NCI-H748 treated with DMSO at 0.1 percent for 48 hours (cell line): ENCODE measurements at regions not wholly inside any gene's neighbourhood (a gene's known extent, or its start where the extent isn't known, plus 50 kb on each side); places are given as distances from the start of the nearest gene placed in this dataset.

Experiments
- DNase-seq: peaks from one replicate; lab custom pipeline; 2025; lab: John Stamatoyannopoulos, UW

- DNase-seq = no peak
Observed at GRCh38 chr4:189385579-189385978, 555.1 kb upstream of the FRG1 start.

- DNase-seq = no peak
Observed at GRCh38 chr4:189396435-189396834, 544.2 kb upstream of the FRG1 start.

GRCh38 chr4:189404271-189404670 lies 536.4 kb upstream of the FRG1 start:
- DNase-seq = no peak

DNA sequence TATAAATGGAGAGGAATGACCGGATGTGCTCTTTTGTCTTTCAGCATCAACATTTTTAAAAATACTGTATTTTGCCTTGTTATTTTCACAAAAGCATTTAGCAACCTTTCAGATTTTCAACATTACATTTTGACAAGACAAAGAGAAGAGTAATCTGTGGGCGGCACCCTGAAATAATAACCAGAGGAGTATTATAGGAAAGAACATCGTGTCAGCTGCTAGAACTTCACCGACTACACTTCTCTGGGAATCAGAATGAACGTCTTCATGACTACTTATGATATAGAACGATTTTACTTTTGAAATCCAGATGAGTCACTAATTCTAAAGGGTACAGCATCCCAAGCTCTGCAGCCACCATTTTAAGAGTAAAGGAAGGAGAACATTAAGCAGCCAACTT lies 531.5 kb upstream of the FRG1 start:
- no peak for DNase-seq

DNA sequence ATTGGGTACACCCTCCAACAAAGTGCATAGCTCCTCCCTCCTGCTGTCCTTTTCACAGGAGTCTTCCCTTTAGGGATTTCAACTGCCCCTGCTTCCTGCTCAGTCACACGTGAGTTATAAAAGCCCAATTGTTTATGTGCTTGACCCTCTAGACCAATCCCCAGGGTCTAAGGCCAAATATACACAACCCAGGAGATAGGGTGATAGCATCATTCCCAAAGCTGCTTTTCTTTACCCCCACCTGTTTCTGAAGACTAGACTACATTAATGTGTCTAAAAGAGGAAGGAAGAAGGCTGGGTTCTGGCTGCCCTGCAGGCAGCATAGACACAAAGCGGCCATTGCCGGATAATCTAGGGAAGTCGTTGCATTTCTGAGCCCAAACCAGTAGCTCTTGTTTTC lies 526.7 kb upstream of the FRG1 start:
- no peak for DNase-seq

- DNase-seq = no peak
Observed at GRCh38 chr4:189420572-189420971, 520.1 kb upstream of the FRG1 start.

DNA sequence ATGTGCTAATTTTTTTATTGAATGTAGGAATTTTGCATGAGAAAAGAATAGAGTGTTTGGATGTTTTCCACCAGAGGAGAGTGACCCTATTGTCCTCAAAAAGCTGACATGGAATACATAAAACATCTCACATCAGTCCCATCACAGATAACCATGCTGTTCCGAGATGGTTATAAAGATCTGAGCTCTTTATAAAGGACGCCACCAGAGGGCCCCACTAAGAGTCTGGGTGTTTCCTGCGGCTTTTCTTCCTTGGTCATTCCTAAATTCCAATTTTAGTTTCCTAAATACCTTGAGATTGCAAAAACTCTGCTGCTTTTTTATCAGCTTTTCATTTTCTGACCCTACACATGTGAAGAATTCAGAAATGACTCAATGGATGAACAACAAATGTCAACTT lies 504.5 kb upstream of the FRG1 start:
- DNase-seq = no peak

- no peak for DNase-seq
Observed at GRCh38 chr4:189440716-189441115, 500.0 kb upstream of the FRG1 start.

DNA sequence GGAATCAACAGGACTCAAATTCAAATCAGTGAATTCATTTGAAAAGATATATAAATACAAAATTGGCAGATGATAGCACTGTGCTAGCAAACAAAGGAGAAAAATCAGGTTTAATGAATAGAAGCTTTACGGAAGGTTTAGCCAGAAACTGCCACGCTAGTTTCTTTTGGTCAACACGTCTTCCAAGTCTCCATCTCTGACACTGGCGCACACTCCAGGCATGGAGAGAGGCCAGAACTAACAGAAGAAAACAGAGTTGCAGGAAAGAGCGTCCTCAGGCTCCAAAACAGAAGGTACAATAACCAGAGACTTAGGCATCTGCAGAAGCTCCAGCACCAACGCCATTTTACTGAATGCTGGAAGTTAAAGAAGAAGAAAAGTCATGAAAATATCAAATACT lies 497.3 kb upstream of the FRG1 start:
- no peak for DNase-seq

DNA sequence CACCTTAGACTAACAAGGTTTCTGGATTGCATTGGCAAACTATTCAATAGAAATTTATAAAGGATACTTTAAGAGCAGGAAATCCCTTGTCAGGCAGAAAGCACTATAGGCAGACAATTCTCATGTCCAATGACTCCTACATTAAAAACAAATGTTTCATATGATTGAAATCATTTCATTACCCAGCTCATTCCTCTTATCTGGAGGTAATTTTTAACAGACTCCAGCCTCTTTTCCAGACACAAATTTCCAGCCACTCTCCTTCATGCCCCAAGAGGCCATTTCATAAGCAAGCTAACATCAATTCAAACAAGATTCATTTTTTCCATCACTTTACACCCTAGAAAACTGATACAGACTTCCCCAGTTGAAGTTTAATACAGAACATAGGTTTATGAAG lies 495.1 kb upstream of the FRG1 start:
- DNase-seq = no peak

DNA sequence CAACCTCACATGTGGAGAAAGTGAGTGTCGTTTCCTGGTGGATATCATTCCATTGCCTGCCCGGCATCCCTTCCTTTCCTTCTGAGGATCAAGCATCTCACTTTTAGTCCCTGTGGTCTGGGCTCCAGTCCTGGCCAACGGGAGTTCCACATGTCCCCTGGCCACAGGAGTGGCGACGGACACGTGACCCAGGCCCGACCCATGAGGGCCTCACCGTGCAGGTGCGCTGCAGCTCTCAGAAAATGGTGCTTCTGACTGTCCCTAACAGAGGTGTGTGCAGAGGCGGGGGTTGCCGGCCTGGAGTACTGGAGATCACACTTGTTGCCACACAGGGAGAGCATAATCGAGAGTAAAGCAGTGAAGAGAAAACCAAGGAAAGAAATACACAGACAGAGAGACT lies 476.9 kb upstream of the FRG1 start:
- no peak for DNase-seq

- DNase-seq = no peak
Observed at GRCh38 chr4:189494407-189494806, 446.3 kb upstream of the FRG1 start.

DNA sequence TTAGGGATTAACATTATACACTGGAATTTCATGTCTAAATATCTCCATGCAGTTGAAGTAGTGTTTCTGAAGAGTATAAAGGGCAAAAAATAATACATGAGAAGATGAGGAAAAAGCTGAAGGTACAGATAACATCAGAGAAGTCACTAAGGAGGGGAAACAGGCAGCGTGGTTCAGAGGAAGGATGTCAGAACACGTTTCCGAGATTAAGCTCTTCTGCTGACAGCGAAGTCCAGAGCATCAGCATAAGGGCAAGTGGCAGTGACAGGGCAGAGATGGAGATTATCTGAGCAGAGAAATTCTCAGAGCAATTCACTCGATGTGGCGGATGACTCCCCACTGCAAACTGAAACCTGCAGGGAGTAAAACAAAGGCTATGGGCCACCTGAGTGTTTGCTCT lies 443.2 kb upstream of the FRG1 start:
- DNase-seq = no peak

DNA sequence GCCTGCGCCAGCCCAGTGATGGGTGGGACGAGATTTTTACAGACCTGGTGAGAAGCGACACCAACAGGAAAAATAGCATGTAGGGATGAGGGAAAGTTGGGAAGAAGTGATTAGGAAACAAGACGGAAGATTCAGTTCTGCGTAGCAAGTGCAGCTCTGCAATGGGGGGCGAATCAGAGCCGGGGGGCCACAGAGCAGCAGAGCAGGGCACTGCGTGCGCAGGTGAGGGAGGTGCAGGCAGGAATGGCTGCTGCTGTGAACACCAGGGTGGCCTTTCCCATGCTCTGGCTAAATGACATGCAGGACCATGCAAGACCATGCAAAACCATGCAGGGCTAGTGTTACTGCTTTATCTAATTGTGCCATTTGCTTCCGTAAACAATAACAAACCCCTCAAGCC lies 442.7 kb upstream of the FRG1 start:
- DNase-seq = no peak

GRCh38 chr4:189498457-189498856 lies 442.2 kb upstream of the FRG1 start:
- DNase-seq = no peak

DNA sequence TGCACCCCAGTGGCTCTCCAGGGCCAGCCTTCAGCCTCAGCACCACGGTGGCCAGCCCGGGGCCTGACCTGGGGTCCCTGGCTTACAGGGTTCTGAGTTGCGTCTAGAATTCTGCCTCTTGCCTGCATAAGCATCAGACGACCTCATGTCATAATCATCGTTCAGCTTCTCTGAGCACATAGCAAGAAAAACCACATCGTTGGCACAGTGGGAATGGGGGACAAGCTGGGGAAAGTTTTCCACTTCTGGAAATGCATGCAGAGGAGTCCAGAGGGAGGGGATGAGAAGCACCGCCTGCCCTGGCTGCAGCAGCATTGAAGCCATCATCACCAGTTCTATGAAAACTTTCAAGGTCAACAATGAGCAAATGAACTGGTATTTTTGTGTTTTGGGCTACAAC lies 441.0 kb upstream of the FRG1 start:
- DNase-seq = no peak

DNA sequence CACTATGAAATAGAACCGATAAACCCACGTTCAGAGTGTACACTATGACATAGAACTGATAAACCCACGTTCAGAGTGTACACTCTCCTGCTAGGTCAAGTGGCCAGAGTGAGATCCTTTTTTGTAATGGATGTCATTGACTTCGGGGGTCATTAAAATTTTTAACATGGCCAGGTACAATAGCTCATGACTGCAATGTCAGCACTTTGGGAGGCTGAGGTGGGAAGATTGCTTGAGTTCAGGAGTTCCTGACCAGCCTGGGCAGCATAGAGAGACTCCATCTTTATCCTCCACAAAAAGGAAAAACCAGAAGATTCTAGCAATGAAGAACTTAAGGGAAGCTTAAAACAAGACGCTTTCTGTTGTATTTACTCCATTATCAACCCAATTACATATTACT lies 439.7 kb upstream of the FRG1 start:
- no peak for DNase-seq

GRCh38 chr4:189502841-189503435 lies 437.7 kb upstream of the FRG1 start:
- DNase-seq = no peak

DNA sequence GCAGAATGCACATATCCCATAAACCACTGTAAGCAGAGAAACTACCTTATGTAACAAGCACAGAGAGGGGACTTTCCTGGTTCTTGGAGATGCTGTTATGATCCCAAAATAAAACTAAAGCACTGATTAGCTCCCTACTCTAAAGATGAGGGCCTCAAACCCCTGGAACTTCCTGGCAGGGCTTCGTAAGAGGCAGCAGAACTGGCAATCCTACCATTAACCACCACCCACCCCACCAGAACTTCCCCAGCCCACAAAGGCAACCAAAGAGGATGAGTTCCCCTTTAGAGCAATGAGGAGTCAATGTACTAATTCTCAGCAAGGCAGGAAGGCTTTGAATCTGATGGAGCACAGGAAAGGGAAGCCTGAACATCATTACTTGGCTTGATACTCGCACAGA lies 436.5 kb upstream of the FRG1 start:
- DNase-seq = no peak

- DNase-seq = no peak
Observed at GRCh38 chr4:189505380-189505779, 435.3 kb upstream of the FRG1 start.

DNA sequence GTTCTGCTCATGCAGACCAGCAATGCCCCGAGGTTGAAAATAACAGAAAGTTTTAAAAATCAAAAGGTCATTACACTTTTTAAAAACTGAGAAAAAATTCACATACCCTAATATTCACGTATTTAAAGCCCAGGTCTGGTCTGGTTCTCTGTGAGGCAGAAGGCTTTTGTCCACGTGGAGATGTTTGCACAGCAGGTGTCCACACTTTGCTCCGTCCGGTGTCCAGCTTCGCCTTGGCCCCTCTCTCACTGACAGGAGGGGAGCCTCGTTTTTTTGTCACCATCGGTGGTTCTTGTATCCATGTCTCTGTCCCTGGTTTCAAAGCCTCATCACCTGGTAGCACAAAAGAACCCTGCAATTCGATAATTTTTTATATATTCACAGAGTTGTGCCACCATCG lies 434.6 kb upstream of the FRG1 start:
- no peak for DNase-seq

DNA sequence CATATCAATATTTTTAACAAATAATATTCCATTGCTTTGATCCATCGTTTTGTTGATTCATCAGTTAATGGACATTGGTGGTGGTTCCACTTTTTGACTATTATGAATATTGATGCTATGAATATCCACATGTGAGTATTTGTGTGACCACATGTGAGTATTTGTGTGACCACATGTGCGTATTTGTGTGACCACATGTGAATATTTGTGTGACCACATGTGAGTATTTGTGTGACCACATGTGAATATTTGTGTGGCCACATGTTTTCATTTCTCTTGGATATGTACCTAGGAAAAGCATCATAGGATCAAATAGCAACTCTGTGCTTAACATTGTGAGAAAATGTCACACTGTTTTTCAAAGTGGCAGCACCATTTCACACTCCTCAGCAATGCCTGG lies 433.6 kb upstream of the FRG1 start:
- DNase-seq = no peak

GRCh38 chr4:189510601-189511000 lies 430.1 kb upstream of the FRG1 start:
- no peak for DNase-seq

DNA sequence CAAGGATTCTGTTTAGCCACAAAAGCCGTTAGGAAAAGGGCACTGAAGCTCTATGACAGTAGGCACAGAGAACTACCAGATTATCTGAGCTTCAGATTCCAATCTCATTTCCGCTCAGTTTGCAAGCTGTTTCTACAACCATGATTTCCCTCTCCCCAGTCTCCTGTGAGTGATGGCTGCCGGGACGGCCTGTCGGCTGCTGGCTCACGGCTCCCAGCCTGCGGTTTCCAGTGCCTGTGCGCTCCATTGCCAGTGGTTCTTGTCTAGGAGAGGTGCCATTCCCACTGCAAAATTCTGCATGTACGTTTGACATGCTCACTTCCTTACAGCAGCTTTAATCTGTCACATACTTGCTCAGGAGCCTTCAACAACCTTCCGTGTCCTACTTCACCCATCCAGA lies 429.1 kb upstream of the FRG1 start:
- DNase-seq = no peak

DNA sequence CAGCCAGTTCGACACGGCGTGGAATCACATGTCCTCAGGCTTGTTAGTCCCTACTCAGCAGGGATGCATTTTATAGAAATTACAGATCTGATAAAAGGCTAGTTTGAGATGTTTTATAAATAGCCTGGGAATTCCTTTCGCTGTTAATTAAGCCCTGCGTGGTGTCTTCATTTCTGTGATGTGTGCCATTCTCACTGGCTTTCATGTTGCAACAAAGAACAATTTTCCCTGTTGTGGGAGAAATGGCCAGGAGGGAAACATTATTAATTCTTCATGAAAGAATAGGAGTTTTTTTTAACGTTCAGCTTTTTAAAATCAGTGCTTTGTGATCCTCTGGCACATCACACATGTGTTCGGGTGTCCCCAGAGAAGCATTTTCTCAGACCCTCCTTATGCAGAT lies 427.3 kb upstream of the FRG1 start:
- no peak for DNase-seq
